ENCODE measurements at regions not wholly inside any gene's neighbourhood (a gene's known extent, or its start where the extent isn't known, plus 50 kb on each side); places are given as distances from the start of the nearest gene placed in this dataset.

DNA sequence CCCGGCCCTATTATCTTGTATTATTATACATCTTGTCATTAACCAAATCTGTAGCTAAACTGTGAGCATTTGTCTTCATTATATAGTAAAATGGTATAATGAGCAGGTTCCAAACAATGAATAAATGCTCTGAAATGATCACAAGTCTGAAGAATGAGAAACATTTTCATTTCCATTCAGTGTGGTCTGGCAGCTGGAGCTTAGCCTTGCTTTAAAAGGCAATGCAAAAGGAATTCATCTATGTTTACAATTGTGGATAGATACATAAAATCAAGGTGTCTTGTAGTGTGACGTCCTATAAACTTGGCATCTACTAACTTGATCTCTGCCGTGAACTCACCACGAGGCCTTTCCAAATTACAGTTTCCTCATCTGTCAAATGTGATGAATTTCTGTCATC lies 168.3 kb downstream of the RMST start:
- TF ChIP-seq POLR2AphosphoS5 (IDR thresholded peaks at IDR 0.05) (no peak), CTCF (IDR thresholded peaks at IDR 0.05; ENCODE audit: poor library complexity, severe bottlenecking) (no peak), TAF1 (IDR thresholded peaks at IDR 0.05; ENCODE audit: low read depth) (no peak), SMC3 (conservative IDR thresholded peaks at IDR 0.05; ENCODE audit: poor library complexity) (no peak), EZH2 (IDR thresholded peaks at IDR 0.05; ENCODE audit: borderline replicate concordance, insufficient read depth, low read length, poor library complexity, severe bottlenecking) (no peak), EP300 (conservative IDR thresholded peaks at IDR 0.05; ENCODE audit: poor library complexity, severe bottlenecking) (no peak), REST (IDR thresholded peaks at IDR 0.05; ENCODE audit: borderline replicate concordance) (no peak), RAD21 (conservative IDR thresholded peaks at IDR 0.05) (no peak), MXI1 (conservative IDR thresholded peaks at IDR 0.05; ENCODE audit: poor library complexity, severe bottlenecking) (no peak)

Data from neural cell (in vitro differentiated cells).